ENCODE measurements at regions not wholly inside any gene's neighbourhood (a gene's known extent, or its start where the extent isn't known, plus 50 kb on each side); places are given as distances from the start of the nearest gene placed in this dataset.
"Not testable (repeated sequence)": the region's sequence is repeated elsewhere in the genome, so short reads cannot be mapped to it uniquely, and the experiment has no call there.

GRCh38 chr5:56372491-56372890 is 139.4 kb upstream of the ANKRD55 start:
- TF ChIP-seq CTCF, POLR2A (IDR thresholded peaks at IDR 0.05): not testable (repeated sequence)
